ENCODE measurements at regions not wholly inside any gene's neighbourhood (a gene's known extent, or its start where the extent isn't known, plus 50 kb on each side); places are given as distances from the start of the nearest gene placed in this dataset.

GRCh38 chr21:14737284-14737691, 191.2 kb upstream of the SAMSN1 start:
- TF ChIP-seq PATZ1 (tag by site-specific recombination; IDR thresholded peaks at IDR 0.05) (no peak), ZIC2 (tag by site-specific recombination; IDR thresholded peaks at IDR 0.05) (no peak), ZNF416 (tag by site-specific recombination; IDR thresholded peaks at IDR 0.05) (no peak), ZNF555 (tag by site-specific recombination; conservative IDR thresholded peaks at IDR 0.05) (no peak), ZNF10 (tag by site-specific recombination; IDR thresholded peaks at IDR 0.05) (no peak), AEBP2 (tag by site-specific recombination; IDR thresholded peaks at IDR 0.05; ENCODE audit: borderline replicate concordance) (no peak)
- TF ChIP-seq, protein P1, sequence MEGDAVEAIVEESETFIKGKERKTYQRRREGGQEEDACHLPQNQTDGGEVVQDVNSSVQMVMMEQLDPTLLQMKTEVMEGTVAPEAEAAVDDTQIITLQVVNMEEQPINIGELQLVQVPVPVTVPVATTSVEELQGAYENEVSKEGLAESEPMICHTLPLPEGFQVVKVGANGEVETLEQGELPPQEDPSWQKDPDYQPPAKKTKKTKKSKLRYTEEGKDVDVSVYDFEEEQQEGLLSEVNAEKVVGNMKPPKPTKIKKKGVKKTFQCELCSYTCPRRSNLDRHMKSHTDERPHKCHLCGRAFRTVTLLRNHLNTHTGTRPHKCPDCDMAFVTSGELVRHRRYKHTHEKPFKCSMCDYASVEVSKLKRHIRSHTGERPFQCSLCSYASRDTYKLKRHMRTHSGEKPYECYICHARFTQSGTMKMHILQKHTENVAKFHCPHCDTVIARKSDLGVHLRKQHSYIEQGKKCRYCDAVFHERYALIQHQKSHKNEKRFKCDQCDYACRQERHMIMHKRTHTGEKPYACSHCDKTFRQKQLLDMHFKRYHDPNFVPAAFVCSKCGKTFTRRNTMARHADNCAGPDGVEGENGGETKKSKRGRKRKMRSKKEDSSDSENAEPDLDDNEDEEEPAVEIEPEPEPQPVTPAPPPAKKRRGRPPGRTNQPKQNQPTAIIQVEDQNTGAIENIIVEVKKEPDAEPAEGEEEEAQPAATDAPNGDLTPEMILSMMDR (tag by site-specific recombination; IDR thresholded peaks at IDR 0.05) = no peak
